HG03066 (cell line): ENCODE measurements at regions not wholly inside any gene's neighbourhood (a gene's known extent, or its start where the extent isn't known, plus 50 kb on each side); places are given as distances from the start of the nearest gene placed in this dataset.

Source experiments
- ATAC-seq: cut with Tn5 transposase; IDR thresholded peaks from one replicate; pipeline ENCODE4 v1.9.1; 2021; ENCODE audit warnings: low read depth; ENCODE audit not compliant: unreplicated experiment

- no peak for ATAC-seq
Measured at GRCh38 chr16:56140645-56141044, 50.6 kb upstream of the GNAO1 start.

DNA sequence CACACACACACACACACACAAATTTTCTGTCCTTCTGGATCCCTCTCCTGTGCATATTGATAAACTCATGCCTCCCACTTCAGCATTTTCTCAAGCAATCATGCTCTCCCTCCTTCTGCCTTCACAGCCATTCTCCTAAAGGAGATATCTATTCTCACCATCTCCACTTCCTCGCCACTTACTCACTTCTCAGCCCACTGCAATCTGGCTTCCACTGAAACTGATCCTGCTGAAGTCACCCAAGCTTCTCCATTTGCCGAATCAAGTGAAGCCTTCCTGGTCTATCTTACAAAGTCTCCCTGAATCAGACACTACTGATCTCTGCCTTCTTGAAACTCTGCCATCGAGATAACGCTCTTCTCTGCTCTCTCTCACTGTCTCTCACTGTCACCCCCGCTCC is 54.0 kb upstream of the GNAO1 start:
- ATAC-seq = no peak

- ATAC-seq = no peak
Measured at GRCh38 chr16:56136256-56136655, 55.0 kb upstream of the GNAO1 start.

DNA sequence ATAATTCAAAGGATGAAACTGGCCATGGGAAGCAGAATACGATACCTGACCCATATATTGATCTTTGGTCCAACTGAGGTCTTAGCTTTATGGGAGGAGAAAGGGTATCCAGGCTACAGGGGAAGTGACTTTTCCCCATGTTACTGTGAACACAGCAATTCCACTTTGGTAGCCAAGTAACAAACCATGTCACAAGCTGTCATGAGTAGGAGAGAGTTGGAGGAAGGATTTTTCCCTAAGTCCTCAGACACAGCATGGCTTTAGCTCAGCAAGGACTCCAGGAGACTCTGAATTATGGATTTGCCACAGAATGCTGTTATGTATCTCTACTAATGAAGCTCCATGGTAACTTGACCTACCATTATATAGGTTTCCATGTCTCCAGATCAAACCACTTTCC is 56.5 kb upstream of the GNAO1 start:
- ATAC-seq = no peak

- ATAC-seq = no peak
Measured at GRCh38 chr16:56125922-56126321, 65.4 kb upstream of the GNAO1 start.

- no peak for ATAC-seq
Measured at GRCh38 chr16:56122251-56122650, 69.0 kb upstream of the GNAO1 start.

DNA sequence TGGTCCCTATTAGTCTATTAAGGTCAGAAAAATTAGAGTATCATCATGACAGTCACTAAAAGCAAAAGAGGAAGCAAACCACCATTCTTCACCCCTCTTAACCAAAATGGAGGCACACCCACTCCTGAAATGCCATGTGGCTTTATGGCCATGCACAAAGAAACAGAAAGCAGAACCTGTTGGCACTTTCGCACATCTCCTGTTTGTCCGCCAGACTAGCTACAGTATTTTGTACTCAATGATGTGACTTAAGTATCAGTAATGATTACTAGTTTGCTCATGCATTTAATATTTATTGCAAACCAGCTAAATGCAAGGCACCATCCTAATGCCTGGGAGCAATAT is 70.2 kb upstream of the GNAO1 start:
- no peak for ATAC-seq

GRCh38 chr16:56120447-56121155 is 70.7 kb upstream of the GNAO1 start:
- no peak for ATAC-seq

- ATAC-seq = no peak
Measured at GRCh38 chr16:56119133-56119532, 72.2 kb upstream of the GNAO1 start.

DNA sequence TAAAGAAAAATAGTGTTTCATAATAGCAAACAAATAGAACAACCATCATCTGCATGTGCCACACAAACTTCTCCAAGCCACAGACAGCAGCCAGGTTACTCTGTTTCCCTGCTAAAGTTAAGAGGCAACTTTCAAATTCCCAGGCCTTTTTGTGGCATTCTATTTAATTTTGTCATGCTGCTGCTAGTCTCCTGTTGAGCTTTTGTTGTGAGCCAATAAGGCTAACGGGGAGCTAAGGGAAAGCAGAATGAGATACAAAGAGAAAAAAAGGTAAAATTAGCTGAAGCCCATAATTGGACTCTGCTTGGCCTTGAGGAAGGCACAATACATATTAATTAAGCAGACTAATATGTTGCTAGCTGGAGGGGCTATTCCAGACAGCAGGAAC is 74.7 kb upstream of the GNAO1 start:
- no peak for ATAC-seq

DNA sequence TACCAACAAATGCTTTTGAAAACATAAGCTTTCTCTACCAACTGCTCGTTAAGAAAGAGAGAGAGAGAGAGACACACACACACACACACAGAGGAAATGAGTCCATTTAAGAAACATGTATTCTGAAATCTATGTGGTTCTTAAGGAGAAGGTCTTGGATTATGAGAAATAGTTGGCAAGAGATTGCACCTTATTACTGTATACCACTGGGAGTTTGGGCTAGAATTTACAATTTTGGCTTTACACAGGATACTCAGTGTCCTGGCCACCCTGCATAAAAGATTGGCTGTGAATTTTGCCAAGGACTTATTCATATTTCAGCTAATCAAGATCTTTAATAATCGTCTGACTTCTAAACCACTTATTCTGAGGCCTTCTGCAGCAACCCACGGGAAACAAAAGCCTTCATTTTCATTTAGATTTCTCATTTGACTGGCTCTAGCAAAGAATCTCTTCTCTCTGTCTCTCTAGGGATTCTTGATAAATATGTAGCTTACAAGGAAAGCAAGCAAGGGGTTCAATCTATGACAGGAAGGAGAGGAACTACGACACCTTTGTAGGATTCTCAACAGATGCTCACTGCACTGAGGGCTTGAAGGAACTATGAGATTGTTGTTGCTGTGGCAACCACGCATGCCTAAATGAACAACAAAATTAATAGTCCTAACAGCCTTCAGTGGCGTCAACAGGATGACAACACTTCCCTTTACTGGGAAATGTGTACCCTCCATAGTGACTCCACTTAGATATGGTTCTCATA is 75.3 kb upstream of the GNAO1 start:
- no peak for ATAC-seq

DNA sequence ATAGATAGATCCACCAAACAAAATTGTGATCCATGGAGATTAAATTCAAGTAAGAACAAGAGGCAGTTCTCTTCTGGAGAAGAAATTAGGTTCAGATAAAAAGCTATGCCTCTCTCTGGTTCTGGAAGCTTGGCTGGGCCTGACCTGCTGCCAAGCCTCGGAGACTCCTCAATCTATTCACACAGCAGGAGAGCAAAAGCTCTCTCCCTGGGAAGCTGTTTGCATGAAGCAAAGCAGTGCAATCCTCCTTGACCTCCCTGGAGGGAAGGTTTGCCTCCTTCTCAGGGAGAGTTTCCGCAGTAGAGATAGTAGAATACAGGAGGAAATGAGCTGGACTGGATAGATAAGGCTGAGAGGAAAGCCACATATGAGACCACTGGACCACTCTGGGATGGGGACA is 78.1 kb upstream of the GNAO1 start:
- ATAC-seq = no peak

- ATAC-seq = no peak
Measured at GRCh38 chr16:56111100-56111499, 80.2 kb upstream of the GNAO1 start.

GRCh38 chr16:56109994-56110393 is 81.3 kb upstream of the GNAO1 start:
- no peak for ATAC-seq

- ATAC-seq = no peak
Measured at GRCh38 chr16:56109205-56109604, 82.1 kb upstream of the GNAO1 start.

DNA sequence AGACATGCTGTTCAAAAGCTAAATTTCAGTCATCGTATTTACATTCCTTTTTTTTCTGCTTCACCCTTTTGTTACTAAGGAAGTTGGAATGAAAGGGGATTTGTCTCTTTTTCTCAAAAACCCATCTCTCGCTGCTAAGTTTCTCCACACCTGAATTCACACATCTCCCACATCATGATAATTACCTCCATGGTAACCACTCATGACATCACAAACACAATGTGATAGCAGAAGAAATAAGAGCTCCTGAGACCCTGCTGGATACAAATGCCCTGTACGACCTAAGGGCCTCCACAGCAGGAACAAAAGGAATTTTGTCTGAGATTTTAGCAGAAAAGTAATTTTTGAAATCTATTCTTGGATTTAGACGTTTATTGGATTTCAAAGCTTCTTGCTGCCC is 82.6 kb upstream of the GNAO1 start:
- no peak for ATAC-seq

GRCh38 chr16:56108056-56108471 is 83.2 kb upstream of the GNAO1 start:
- ATAC-seq = no peak

- no peak for ATAC-seq
Measured at GRCh38 chr16:56106527-56106926, 84.8 kb upstream of the GNAO1 start.

GRCh38 chr16:56102906-56103305 is 88.4 kb upstream of the GNAO1 start:
- ATAC-seq = no peak

DNA sequence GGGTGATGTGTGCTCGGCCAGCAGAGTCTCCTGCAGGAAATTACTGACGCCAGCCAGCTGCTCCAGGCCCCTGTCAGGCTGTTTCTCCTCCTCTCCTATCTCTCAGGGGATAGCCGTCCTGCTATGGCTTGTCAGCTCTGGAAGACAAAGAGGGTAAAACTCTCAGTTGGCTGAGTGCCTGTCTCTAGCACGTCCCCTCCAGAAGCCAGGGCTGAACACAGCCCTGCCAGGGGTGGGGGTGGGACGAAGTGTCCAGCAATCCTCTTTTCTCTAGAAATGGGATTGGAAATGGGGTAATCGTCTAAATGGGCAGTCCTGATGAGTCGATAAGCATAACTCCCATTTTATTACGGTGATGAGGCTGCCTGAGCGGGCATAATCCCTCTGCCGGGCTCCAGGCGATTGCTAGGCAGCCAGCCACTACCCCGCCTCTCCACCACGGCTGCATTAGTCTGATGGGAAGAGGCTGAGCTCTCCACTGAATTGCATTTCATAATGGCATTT is 89.1 kb upstream of the GNAO1 start:
- no peak for ATAC-seq

- ATAC-seq = no peak
Measured at GRCh38 chr16:56101480-56101879, 89.8 kb upstream of the GNAO1 start.

GRCh38 chr16:56097306-56097705 is 94.0 kb upstream of the GNAO1 start:
- no peak for ATAC-seq
